HPDE6-E6E7 (cell line): ENCODE measurements at regions not wholly inside any gene's neighbourhood (a gene's known extent, or its start where the extent isn't known, plus 50 kb on each side); places are given as distances from the start of the nearest gene placed in this dataset.
"Not testable (repeated sequence)": the region's sequence is repeated elsewhere in the genome, so short reads cannot be mapped to it uniquely, and the experiment has no call there.

Experiments used
- DNase-seq: peaks from one replicate; pipeline ENCODE4 v3.0.0; 2011; ENCODE audit warnings: missing footprints; ENCODE audit errors: extremely low spot score

GRCh38 chr2:195359043-195359735 lies 297.8 kb upstream of the SLC39A10 start:
- no peak for DNase-seq

- no peak for DNase-seq
Observed at GRCh38 chr2:195356920-195357440, 300.0 kb upstream of the SLC39A10 start.

- DNase-seq: no peak
Observed at GRCh38 chr2:195356026-195356425, 301.0 kb upstream of the SLC39A10 start.

- DNase-seq: no peak
Observed at GRCh38 chr2:195352581-195352980, 304.4 kb upstream of the SLC39A10 start.

- DNase-seq: no peak
Observed at GRCh38 chr2:195343942-195344530, 313.0 kb upstream of the SLC39A10 start.

- no peak for DNase-seq
Observed at GRCh38 chr2:195343540-195343939, 313.5 kb upstream of the SLC39A10 start.

GRCh38 chr2:195342061-195342460 lies 315.0 kb upstream of the SLC39A10 start:
- no peak for DNase-seq

GRCh38 chr2:195338856-195339255 lies 318.2 kb upstream of the SLC39A10 start:
- no peak for DNase-seq

- DNase-seq: no peak
Observed at GRCh38 chr2:195337597-195337996, 319.4 kb upstream of the SLC39A10 start.

GRCh38 chr2:195333869-195334268 lies 323.2 kb upstream of the SLC39A10 start:
- no peak for DNase-seq

GRCh38 chr2:195331966-195332365 lies 325.1 kb upstream of the SLC39A10 start:
- DNase-seq: no peak

GRCh38 chr2:195331129-195331528 lies 325.9 kb upstream of the SLC39A10 start:
- no peak for DNase-seq

GRCh38 chr2:195330513-195330956 lies 326.5 kb upstream of the SLC39A10 start:
- DNase-seq: no peak

GRCh38 chr2:195329784-195330183 lies 327.2 kb upstream of the SLC39A10 start:
- not testable (repeated sequence) for DNase-seq

- no peak for DNase-seq
Observed at GRCh38 chr2:195326537-195326936, 330.5 kb upstream of the SLC39A10 start.

GRCh38 chr2:195322324-195322723 lies 334.7 kb upstream of the SLC39A10 start:
- no peak for DNase-seq

- no peak for DNase-seq
Observed at GRCh38 chr2:195320413-195320973, 336.5 kb upstream of the SLC39A10 start.

- DNase-seq: no peak
Observed at GRCh38 chr2:195319548-195320412, 337.2 kb upstream of the SLC39A10 start.

GRCh38 chr2:195319112-195319460 lies 337.9 kb upstream of the SLC39A10 start:
- peak; percentile 14 for DNase-seq

- DNase-seq: peak; percentile 33
Observed at GRCh38 chr2:195318440-195319111, 338.4 kb upstream of the SLC39A10 start.

GRCh38 chr2:195317550-195317949 lies 339.5 kb upstream of the SLC39A10 start:
- no peak for DNase-seq

GRCh38 chr2:195316486-195316885 lies 340.5 kb upstream of the SLC39A10 start:
- no peak for DNase-seq
